Gastroesophageal sphincter (tissue), 3 donors: ENCODE measurements at regions not wholly inside any gene's neighbourhood (a gene's known extent, or its start where the extent isn't known, plus 50 kb on each side); places are given as distances from the start of the nearest gene placed in this dataset.

Source experiments
- POLR2A ChIP-seq, 2 donors: fragments of 450-650 bp; IDR thresholded peaks; one replicate each; pipeline ENCODE4 v1.6.1; 2017; ENCODE audit warnings: antibody characterized with exemption in 2 of 2, mild to moderate bottlenecking in 2 of 2, moderate library complexity in 1 of 2
- POLR2AphosphoS5 ChIP-seq: sonication (generic); formaldehyde crosslinking; IDR thresholded peaks from one replicate; pipeline ENCODE4 v1.6.1; 2017; ENCODE audit warnings: antibody characterized with exemption
- TF ChIP-seq, protein P1 (sequence below), 4 experiments: fragments of 200-600 bp in 2 of 4; fragments of 450-650 bp in 2 of 4; sonication (generic) in 1 of 4; IDR thresholded peaks; one replicate each; pipeline ENCODE4 v1.5.1; 2017 to 2019; ENCODE audit warnings: antibody characterized with exemption in 4 of 4, mild to moderate bottlenecking in 2 of 4, moderate library complexity in 2 of 4

DNA sequence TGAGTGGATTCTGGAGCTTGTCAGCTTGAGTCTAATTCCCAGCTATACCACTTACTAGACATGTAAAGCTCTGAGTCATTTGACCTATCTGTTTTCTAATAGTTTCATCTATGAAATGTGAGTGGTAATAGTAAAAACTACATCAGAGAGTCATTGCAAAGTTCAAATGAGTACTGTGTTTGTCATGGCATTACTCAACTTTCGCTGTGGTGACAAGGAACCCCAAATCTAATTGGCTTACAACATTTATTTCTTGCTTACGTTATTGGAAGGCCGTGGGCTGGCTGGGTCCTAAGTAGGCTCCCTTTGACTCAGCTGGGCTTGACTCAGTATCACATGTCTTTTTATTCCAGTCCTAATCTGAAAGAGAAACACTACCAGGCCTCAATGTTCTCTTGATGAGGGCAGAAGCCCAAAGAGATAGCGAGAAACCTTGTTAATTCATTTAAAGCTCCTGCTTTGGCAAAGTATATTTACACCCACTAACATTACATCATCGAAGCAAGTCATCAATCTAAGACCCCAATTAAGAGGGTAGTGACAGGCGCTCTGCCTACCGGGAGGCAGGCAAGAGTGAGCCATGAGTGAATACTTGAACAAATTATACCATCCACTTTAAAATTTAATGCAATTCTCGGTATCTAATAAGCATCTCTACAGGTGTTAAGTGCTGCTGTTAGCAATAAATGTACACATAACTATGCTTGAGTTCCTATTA is 431.8 kb upstream of the SPHKAP start:
- no peak for TF ChIP-seq POLR2A (IDR thresholded peaks at IDR 0.05)
- TF ChIP-seq, protein P1, sequence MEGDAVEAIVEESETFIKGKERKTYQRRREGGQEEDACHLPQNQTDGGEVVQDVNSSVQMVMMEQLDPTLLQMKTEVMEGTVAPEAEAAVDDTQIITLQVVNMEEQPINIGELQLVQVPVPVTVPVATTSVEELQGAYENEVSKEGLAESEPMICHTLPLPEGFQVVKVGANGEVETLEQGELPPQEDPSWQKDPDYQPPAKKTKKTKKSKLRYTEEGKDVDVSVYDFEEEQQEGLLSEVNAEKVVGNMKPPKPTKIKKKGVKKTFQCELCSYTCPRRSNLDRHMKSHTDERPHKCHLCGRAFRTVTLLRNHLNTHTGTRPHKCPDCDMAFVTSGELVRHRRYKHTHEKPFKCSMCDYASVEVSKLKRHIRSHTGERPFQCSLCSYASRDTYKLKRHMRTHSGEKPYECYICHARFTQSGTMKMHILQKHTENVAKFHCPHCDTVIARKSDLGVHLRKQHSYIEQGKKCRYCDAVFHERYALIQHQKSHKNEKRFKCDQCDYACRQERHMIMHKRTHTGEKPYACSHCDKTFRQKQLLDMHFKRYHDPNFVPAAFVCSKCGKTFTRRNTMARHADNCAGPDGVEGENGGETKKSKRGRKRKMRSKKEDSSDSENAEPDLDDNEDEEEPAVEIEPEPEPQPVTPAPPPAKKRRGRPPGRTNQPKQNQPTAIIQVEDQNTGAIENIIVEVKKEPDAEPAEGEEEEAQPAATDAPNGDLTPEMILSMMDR (IDR thresholded peaks at IDR 0.05) = no peak
- no peak for TF ChIP-seq POLR2AphosphoS5
